ENCODE measurements at regions not wholly inside any gene's neighbourhood (a gene's known extent, or its start where the extent isn't known, plus 50 kb on each side); places are given as distances from the start of the nearest gene placed in this dataset.

DNA sequence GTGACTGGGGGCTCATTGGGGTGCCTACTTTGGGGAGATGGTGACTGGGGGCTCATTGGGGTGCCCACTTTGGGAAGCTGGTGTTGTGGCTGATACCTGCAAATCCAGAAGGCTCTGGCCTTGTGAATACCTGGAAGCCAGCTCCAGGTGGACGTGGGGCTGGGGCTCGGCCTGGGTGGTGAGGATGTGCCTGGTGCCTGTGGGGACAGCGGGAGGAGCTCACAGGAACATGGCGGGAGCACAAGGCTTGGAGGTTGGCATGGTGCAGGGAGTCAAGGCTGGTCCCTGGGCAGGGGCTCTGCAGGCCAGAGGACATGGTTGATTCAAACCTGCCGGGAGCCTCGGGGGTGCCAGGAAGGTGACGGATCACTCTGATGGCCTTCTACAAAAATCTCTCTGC lies 1165.7 kb downstream of the BRD1 start:
- Histone ChIP-seq H3K27ac (no peak overlapping the region), H3K9me3 (peaks cover 0 to 7% (median 3%) of the 10 kb centered on the region in 4 donors), H3K4me1 (no peaks in the 10 kb centered on the region), H3K27me3 (no peaks in the 10 kb centered on the region), H3K36me3 (no peaks in the 10 kb centered on the region), H3K4me3 (no peak overlapping the region)
- intact Hi-C loops (cut with DNase I): no loop called here
- no peak for DNase-seq
- no peak for TF ChIP-seq EP300 (IDR thresholded peaks at IDR 0.05)
- no peak for TF ChIP-seq POLR2A (IDR thresholded peaks at IDR 0.05)
- TF ChIP-seq, protein P1, sequence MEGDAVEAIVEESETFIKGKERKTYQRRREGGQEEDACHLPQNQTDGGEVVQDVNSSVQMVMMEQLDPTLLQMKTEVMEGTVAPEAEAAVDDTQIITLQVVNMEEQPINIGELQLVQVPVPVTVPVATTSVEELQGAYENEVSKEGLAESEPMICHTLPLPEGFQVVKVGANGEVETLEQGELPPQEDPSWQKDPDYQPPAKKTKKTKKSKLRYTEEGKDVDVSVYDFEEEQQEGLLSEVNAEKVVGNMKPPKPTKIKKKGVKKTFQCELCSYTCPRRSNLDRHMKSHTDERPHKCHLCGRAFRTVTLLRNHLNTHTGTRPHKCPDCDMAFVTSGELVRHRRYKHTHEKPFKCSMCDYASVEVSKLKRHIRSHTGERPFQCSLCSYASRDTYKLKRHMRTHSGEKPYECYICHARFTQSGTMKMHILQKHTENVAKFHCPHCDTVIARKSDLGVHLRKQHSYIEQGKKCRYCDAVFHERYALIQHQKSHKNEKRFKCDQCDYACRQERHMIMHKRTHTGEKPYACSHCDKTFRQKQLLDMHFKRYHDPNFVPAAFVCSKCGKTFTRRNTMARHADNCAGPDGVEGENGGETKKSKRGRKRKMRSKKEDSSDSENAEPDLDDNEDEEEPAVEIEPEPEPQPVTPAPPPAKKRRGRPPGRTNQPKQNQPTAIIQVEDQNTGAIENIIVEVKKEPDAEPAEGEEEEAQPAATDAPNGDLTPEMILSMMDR (IDR thresholded peaks at IDR 0.05): no peak
- no peak for TF ChIP-seq POLR2AphosphoS5 (IDR thresholded peaks at IDR 0.05)
- 85 to 92% methylated on average over 7 of the region's 7 CpGs for WGBS, 2 donors

DNA sequence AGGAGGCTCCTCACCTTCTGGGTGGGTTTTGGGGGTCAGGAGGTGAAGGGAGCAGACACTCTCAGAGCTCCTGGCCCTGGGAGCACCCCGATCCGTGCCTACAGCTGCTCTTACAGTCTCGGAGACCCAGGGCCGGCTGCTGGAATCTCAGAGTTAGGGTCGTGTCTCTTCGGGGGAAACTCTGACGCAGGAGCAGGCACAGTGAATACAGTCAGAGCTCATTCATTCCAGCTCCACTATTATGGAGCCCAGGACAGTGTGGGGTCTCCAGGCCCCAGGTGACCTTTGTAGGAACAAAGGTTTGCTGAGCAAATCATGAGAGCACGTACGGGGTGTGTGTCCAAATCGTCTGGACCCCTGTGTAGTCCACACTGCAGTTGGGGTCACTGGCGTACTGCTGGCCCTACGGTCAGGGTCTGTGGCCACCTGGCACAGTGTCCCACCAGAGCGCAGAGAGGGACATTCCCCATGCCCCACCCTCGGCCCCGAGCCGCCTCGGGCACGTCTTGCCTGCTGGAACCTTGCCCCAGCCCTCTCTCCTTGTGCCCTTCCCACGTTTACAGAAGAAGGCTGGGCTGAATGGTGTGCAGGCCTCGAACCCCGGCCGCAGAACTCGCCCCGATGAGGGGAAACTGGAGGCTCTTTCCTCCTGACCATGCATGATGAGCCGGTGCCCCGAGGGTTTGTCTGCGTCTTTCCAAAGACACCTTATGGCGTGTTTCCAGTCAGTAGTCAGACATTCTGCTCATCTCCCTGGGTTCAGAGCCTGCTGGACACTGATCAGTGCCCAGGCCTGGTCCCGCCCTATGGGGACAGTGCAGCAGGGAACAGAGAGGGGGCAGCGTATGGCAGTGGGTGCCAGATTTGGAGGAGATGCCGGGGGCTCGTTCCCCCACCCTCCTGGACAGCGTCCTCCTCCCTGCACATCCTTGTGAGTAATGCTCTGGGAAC lies 1166.6 kb downstream of the BRD1 start:
- Histone ChIP-seq H3K9me3 (peaks cover 0 to 7% (median 3%) of the 10 kb centered on the region in 4 donors), H3K4me1 (no peaks in the 10 kb centered on the region), H3K27me3 (no peaks in the 10 kb centered on the region), H3K27ac (no peak overlapping the region), H3K4me3 (no peak overlapping the region), H3K36me3 (no peaks in the 10 kb centered on the region)
- WGBS, 2 donors: 63 to 85% methylated on average over 33 of the region's 33 CpGs
- intact Hi-C loops (cut with DNase I): no loop called here
- TF ChIP-seq EP300 (IDR thresholded peaks at IDR 0.05) (no peak), POLR2AphosphoS5 (IDR thresholded peaks at IDR 0.05) (no peak), POLR2A (IDR thresholded peaks at IDR 0.05) (no peak)
- TF ChIP-seq, protein P1 (IDR thresholded peaks at IDR 0.05): no peak
- DNase-seq: no peak

DNA sequence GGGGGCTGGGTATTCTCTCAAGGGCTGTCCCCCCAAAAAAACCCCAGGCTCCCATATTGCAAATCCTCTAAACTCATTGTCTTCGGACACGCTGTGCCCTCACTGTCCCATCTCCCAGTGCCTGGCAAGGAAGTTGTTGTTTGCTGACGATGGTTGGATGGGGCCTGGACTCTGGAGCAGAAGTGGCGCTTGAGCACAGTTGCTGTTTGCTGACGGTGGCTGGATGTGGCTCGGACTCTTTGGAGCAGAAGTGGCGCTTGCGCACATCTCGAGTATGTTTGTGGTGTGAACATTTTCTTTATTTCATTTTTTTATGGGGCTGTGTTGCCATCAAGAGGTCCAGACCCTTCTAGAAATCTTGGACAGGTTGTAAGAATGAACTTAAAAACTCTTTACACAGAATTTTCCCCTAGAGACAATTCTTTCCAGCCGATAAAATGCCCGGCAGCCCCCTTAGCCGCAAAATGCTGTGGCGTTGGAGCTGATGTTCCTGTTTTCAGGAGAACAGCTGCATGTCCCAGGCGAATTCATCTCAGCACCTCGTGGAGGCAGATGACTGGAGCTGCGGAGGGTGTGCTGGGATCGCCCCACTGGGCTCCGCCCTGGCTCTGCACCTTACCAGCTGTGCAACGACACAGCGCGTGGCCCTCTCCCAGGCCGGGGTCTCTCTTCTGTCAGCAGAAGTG lies 1167.4 kb downstream of the BRD1 start:
- Histone ChIP-seq H3K27ac (no peak overlapping the region), H3K27me3 (no peaks in the 10 kb centered on the region), H3K4me1 (no peaks in the 10 kb centered on the region), H3K36me3 (no peaks in the 10 kb centered on the region), H3K9me3 (peaks cover 0 to 7% (median 3%) of the 10 kb centered on the region in 4 donors), H3K4me3 (no peak overlapping the region)
- intact Hi-C loops (cut with DNase I): no loop called here
- no peak for DNase-seq
- no peak for TF ChIP-seq POLR2A (IDR thresholded peaks at IDR 0.05)
- TF ChIP-seq, protein P1 (IDR thresholded peaks at IDR 0.05): no peak
- TF ChIP-seq POLR2AphosphoS5 (IDR thresholded peaks at IDR 0.05): no peak
- TF ChIP-seq EP300 (IDR thresholded peaks at IDR 0.05): no peak
- WGBS, 2 donors: 80 to 87% methylated on average over 22 of the region's 22 CpGs

DNA sequence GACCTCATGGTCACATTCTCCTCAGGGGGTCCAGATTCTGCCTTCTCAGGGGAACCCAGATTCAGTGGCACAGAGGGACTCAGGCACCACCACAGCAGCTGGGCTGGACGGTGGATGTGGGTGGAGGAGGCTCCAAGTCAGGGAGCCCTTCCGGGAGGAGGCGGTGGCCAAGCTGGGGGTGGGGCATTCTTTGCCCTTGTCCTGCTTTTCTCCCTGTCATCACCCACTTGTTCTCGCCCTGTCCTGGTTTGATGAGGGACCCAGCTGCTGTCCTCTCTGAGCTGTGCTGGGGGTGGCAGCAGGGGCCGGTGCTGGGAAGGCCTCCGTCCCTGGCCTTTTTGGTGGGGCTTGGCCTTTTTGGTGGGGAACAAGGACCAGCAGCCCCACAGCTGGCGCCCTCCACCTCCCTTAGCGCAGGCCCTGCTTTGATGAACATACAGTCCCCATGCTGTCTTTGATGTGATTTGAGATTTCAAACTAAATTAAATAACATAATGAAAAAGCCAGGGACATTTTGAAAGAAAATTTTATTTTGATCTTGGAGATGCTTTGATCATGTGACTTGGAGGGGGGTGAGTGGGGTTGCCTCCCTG lies 1168.2 kb downstream of the BRD1 start:
- no peaks in the 10 kb centered on the region for H3K27me3 ChIP-seq
- H3K9me3 ChIP-seq: peaks cover 0 to 7% (median 3%) of the 10 kb centered on the region in 4 donors
- DNase-seq: no peak
- WGBS, 2 donors: 61 to 80% methylated on average over 8 of the region's 8 CpGs
- no peaks in the 10 kb centered on the region for H3K4me1 ChIP-seq
- no peak overlapping the region for H3K4me3 ChIP-seq
- no peak overlapping the region for H3K27ac ChIP-seq
- no peaks in the 10 kb centered on the region for H3K36me3 ChIP-seq
- intact Hi-C loops (cut with DNase I): no loop called here
- no peak for TF ChIP-seq EP300 (IDR thresholded peaks at IDR 0.05)
- no peak for TF ChIP-seq POLR2AphosphoS5 (IDR thresholded peaks at IDR 0.05)
- no peak for TF ChIP-seq POLR2A (IDR thresholded peaks at IDR 0.05)
- TF ChIP-seq, protein P1 (IDR thresholded peaks at IDR 0.05): no peak
